ENCODE measurements at regions not wholly inside any gene's neighbourhood (a gene's known extent, or its start where the extent isn't known, plus 50 kb on each side); places are given as distances from the start of the nearest gene placed in this dataset.
"Not testable (repeated sequence)": the region's sequence is repeated elsewhere in the genome, so short reads cannot be mapped to it uniquely, and the experiment has no call there.

DNA sequence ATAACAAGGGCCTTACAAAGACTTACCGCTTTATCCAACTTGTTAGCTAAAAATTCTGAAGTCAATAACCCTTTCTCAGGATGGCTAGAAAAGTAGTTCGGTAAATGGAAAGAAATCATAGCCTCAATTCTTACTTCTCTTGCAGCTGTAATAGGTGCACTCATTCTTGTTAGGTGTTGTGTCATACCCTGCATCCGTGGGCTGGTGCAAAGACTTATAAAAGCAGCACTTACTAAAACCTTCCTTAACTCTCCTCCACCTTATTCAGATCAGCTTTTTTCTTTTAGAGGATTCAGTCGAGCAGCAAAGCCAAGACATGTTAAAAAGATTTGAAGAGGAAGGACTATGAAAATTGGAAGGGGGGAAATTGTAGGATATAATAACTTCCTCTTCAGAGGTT is 238.2 kb upstream of the DIO3 start:
- peaks cover 0 to 25% (median 0%) of the 10 kb centered on the region in 3 donors for H3K36me3 Mint-ChIP-seq
- ATAC-seq (no peak), DNase-seq (no peak)
- POLR2A ChIA-PET: no interaction called here
- peaks cover 0 to 43% (median 22%) of the 10 kb centered on the region in 9 donors for H3K9me3 Mint-ChIP-seq
- no peak overlapping the region for H3K27ac Mint-ChIP-seq
- H3K4me3 Mint-ChIP-seq: no peak overlapping the region
- peaks cover 5 to 22% (median 6%) of the 10 kb centered on the region in 5 donors for H3K27me3 Mint-ChIP-seq
- no peaks in the 10 kb centered on the region for H3K4me1 Mint-ChIP-seq

DNA sequence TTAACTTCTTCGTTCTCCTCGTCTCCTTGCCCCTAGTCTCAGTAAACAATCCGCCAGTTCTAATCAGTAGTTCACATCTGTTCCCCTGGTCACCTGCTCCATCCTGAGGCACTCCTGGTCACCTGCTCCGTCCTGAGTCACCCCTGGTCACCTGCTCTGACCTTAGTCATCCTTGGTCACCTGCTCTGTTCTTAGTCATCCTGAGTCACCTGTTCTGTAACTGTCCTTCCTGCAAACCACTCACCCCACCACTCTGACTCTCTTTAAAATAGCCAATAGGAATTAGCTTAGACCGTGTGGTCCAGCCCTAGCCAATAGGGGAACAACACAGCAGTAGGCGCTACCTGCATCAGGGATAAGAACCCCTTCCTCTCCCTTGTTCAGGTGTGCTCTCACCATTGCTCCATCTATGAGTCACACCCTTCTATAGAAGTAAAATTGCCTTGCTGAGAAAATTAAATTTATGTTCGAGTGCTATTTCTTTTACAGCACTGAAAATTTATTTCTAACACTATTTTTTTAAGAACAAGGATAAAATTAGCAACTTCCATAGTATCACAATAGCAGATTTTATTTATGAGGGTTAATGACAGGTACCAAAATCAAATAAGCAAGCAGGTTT is 237.6 kb upstream of the DIO3 start:
- H3K27ac Mint-ChIP-seq, POLR2A ChIA-PET, H3K4me1 Mint-ChIP-seq, H3K4me3 Mint-ChIP-seq, DNase-seq, ATAC-seq: not testable (repeated sequence)
- Mint-ChIP-seq H3K27me3 (peaks cover 7 to 22% (median 11%) of the 10 kb centered on the region in 5 donors), H3K36me3 (peaks cover 0 to 20% (median 0%) of the 10 kb centered on the region in 3 donors), H3K9me3 (peaks cover 0 to 38% (median 22%) of the 10 kb centered on the region in 9 donors)

DNA sequence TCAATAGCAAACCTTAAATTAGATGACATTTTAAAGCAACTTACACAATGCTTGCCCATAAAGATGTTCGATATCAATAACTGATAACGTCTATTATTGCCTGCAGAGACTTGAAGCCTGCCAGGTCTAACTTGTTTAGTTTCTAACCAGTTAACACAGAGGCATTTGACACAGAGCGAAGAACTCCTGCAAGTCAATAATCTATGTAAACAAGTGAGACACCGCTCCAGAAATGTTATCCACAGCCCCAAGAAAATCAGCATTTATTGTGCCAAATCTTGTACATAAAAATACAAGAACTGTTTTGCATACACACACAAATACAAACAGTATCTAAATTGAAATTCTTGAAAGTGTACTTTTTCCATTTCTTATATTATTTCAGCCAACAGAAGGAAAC is 236.0 kb upstream of the DIO3 start:
- Mint-ChIP-seq H3K4me1 (no peaks in the 10 kb centered on the region), H3K4me3 (no peak overlapping the region), H3K27ac (no peak overlapping the region), H3K27me3 (peaks cover 7 to 24% (median 12%) of the 10 kb centered on the region in 5 donors), H3K9me3 (peaks cover 0 to 38% (median 22%) of the 10 kb centered on the region in 9 donors), H3K36me3 (peaks cover 0 to 20% (median 0%) of the 10 kb centered on the region in 3 donors)
- POLR2A ChIA-PET: no interaction called here
- DNase-seq (no peak), ATAC-seq (no peak)

GRCh38 chr14:101328412-101329028 is 232.8 kb upstream of the DIO3 start:
- H3K27ac Mint-ChIP-seq: no peak overlapping the region
- POLR2A ChIA-PET: no interaction called here
- H3K9me3 Mint-ChIP-seq: peaks cover 0 to 24% (median 17%) of the 10 kb centered on the region in 9 donors
- H3K36me3 Mint-ChIP-seq: peaks cover 0 to 15% (median 0%) of the 10 kb centered on the region in 3 donors
- DNase-seq (no peak), ATAC-seq (no peak)
- peaks cover 7 to 31% (median 20%) of the 10 kb centered on the region in 5 donors for H3K27me3 Mint-ChIP-seq
- no peak overlapping the region for H3K4me3 Mint-ChIP-seq
- H3K4me1 Mint-ChIP-seq: no peaks in the 10 kb centered on the region

DNA sequence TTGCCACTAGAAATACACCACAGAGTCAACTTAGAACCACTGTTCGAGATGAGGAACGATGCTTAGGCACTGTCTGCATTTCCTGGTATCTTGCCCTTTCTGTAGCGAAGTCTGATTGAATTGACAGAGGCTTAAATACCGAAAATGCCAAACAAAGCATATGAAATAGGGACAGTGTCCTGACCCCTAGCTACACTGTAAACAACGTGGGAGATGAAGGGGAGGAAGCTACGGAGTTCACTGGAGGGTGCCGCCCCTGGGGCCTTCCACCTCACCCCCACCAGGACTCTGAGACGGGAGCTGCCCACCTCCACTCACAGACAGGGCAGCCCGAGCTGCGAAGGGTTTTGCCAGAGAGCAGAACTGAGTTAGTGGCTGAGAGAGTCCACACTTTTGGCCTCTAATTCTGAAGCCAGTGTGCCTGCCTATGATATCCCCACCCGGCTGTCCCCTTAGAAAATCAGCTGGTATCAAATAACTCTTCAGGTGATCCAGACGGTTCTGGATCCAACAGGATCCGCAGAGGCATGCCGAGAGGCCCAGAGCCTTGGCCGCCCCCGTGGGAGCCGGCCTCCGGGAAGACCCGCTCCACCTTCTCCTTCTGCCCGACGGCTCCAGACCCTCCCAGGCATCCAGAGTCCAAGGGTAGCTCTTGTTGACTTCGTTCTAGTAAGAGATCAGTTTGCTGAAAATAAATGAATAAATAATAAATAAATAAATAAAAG is 230.7 kb upstream of the DIO3 start:
- POLR2A ChIA-PET: no interaction called here
- H3K27me3 Mint-ChIP-seq: peaks cover 11 to 43% (median 26%) of the 10 kb centered on the region in 5 donors
- no peak overlapping the region for H3K4me3 Mint-ChIP-seq
- H3K36me3 Mint-ChIP-seq: no peaks in the 10 kb centered on the region
- no peak for ATAC-seq
- no peak overlapping the region for H3K27ac Mint-ChIP-seq
- no peaks in the 10 kb centered on the region for H3K4me1 Mint-ChIP-seq
- no peak for DNase-seq
- H3K9me3 Mint-ChIP-seq: peaks cover 0 to 8% (median 3%) of the 10 kb centered on the region in 9 donors

- no peaks in the 10 kb centered on the region for H3K4me1 Mint-ChIP-seq
- H3K27ac Mint-ChIP-seq: no peak overlapping the region
- H3K4me3 Mint-ChIP-seq: no peak overlapping the region
- ATAC-seq (no peak), DNase-seq (no peak)
- no peaks in the 10 kb centered on the region for H3K36me3 Mint-ChIP-seq
- POLR2A ChIA-PET: no interaction called here
- peaks cover 0 to 5% (median 2%) of the 10 kb centered on the region in 9 donors for H3K9me3 Mint-ChIP-seq
- H3K27me3 Mint-ChIP-seq: peaks cover 11 to 46% (median 27%) of the 10 kb centered on the region in 5 donors
These were observed 230.2 kb upstream of the DIO3 start for GRCh38 chr14:101331141-101331525.

GRCh38 chr14:101331661-101332169 is 229.6 kb upstream of the DIO3 start:
- Mint-ChIP-seq H3K27me3 (peaks cover 13 to 52% (median 32%) of the 10 kb centered on the region in 5 donors), H3K36me3 (no peaks in the 10 kb centered on the region), H3K4me3 (no peak overlapping the region), H3K4me1 (peaks cover 0 to 2% (median 0%) of the 10 kb centered on the region in 4 donors), H3K9me3 (peaks cover 0 to 4% (median under 1%) of the 10 kb centered on the region in 9 donors), H3K27ac (peak overlapping the region in 1 of 10 donors; percentile 24)
- no peak for ATAC-seq
- DNase-seq: no peak
- POLR2A ChIA-PET: no interaction called here

- POLR2A ChIA-PET: no interaction called here
- H3K4me1 Mint-ChIP-seq: peaks cover 0 to 4% (median 0%) of the 10 kb centered on the region in 4 donors
- no peak for ATAC-seq
- no peaks in the 10 kb centered on the region for H3K36me3 Mint-ChIP-seq
- no peak overlapping the region for H3K4me3 Mint-ChIP-seq
- no peaks in the 10 kb centered on the region for H3K9me3 Mint-ChIP-seq
- no peak for DNase-seq
- H3K27me3 Mint-ChIP-seq: peaks cover 14 to 57% (median 37%) of the 10 kb centered on the region in 5 donors
- peak overlapping the region in 1 of 10 donors; percentile 24 for H3K27ac Mint-ChIP-seq
These were observed 229.0 kb upstream of the DIO3 start for GRCh38 chr14:101332281-101332680.

DNA sequence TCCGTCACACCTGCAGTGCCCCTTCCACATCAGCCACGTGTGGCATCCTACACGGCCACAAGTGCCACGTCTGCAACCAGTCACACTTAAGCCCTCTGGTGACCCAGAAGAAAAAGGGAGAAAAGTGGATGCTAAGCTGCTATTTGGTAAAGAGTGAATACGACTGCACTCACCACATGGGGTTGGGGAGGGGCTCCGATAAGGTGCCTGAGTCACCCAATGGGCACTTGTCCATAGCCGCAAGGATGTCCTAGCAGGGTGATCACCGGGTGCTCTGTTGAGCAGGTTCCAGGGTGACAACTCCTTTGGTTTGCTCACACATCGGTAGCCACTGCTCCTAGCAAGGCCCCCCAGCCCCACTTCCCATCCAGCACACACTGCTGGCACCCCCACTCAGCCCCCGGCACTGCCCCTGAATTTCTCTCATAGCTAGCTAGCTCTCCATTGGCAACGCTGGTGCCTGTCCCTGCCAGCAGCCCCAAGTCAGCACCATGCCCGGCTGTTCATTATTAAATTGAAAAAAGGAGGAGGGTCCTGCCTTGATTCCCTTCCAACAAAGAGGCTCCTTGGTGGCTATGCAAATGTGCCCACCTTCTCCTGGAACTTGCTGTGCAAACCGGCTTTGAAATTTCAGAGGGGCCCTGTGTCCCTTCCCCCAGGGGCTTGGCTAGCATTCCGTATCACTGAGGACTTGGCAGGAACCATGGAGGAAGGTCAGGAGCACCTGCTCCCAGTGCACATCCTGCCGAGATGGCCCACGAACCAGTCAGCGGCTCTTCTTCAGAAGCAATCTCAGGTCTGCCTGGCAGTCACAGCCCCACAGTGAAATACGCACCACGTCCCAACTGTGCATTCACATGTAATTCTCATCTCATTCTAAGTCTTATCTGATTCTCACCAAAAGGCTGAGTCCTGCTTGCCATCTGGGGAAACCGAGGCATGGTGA is 227.7 kb upstream of the DIO3 start:
- Mint-ChIP-seq H3K27me3 (peaks cover 14 to 65% (median 37%) of the 10 kb centered on the region in 5 donors), H3K36me3 (no peaks in the 10 kb centered on the region), H3K4me3 (no peak overlapping the region), H3K9me3 (no peaks in the 10 kb centered on the region), H3K27ac (no peak overlapping the region), H3K4me1 (peaks cover 0 to 4% (median 0%) of the 10 kb centered on the region in 4 donors)
- no peak for ATAC-seq
- POLR2A ChIA-PET: no interaction called here
- no peak for DNase-seq

GRCh38 chr14:101334656-101335055 is 226.6 kb upstream of the DIO3 start:
- Mint-ChIP-seq H3K27me3 (peaks cover 14 to 61% (median 35%) of the 10 kb centered on the region in 5 donors), H3K4me3 (no peak overlapping the region), H3K27ac (no peak overlapping the region), H3K9me3 (no peaks in the 10 kb centered on the region), H3K4me1 (peaks cover 0 to 4% (median 0%) of the 10 kb centered on the region in 4 donors), H3K36me3 (no peaks in the 10 kb centered on the region)
- POLR2A ChIA-PET: no interaction called here
- DNase-seq (no peak), ATAC-seq (no peak)

DNA sequence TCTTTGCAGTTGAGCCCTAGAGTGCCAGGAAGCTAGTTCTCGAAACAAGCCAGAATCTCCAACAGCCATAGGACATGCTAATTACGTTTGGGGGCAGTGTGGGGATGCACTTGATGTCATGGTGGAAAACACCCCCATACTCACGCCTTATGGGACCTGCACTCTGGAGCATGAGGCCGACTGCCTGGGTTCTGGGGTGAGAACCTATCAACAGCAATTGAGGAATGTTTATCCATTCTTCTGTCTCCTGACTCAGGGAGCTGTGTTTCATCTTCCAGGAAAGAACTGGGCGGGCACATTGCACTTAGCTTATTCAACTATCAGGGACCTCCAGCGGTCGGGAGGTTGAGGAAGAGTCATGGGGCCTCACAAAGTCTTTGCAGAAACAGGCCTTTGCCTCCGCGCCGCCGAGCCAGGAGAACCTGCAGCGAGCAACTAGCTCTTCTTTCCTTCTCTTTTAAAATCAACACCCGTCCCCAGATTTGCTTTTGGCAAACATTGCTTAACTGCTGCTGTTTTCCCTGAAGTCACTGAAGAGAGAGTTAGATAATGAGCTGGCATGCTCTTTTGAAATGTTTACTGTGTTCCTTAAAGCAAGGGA is 226.1 kb upstream of the DIO3 start:
- ATAC-seq (no peak), DNase-seq (no peak)
- peaks cover 15 to 61% (median 35%) of the 10 kb centered on the region in 5 donors for H3K27me3 Mint-ChIP-seq
- H3K27ac Mint-ChIP-seq: no peak overlapping the region
- no peaks in the 10 kb centered on the region for H3K36me3 Mint-ChIP-seq
- H3K4me1 Mint-ChIP-seq: peaks cover 0 to 4% (median 0%) of the 10 kb centered on the region in 4 donors
- no peaks in the 10 kb centered on the region for H3K9me3 Mint-ChIP-seq
- POLR2A ChIA-PET: no interaction called here
- no peak overlapping the region for H3K4me3 Mint-ChIP-seq

DNA sequence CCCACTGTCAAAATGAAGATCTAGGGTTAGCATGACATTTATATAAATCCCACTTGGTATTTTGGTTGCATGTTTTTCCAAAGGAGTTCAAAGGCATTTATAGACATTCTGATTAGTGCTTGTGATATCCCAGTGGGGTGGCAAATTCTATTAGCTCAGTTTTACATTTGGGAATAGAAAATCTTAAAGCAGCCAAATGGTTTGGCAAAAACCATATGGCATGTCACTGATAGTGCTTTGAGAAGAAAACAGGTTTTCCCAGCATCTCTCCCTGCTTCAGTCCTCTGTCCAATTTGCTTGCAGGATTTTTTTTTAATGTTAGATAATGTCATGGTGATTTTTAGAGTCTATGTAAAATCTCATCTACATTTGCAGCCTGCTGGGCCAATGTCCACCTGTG is 225.1 kb upstream of the DIO3 start:
- Mint-ChIP-seq H3K4me3 (no peak overlapping the region), H3K27me3 (peaks cover 20 to 64% (median 35%) of the 10 kb centered on the region in 5 donors), H3K27ac (no peak overlapping the region), H3K36me3 (no peaks in the 10 kb centered on the region), H3K9me3 (no peaks in the 10 kb centered on the region), H3K4me1 (peaks cover 0 to 4% (median 0%) of the 10 kb centered on the region in 4 donors)
- no peak for DNase-seq
- POLR2A ChIA-PET: no interaction called here
- no peak for ATAC-seq

Data from naive thymus-derived CD8-positive, alpha-beta T cell (primary cell).